Upper lobe of left lung (tissue), 4 donors: ENCODE measurements at regions not wholly inside any gene's neighbourhood (a gene's known extent, or its start where the extent isn't known, plus 50 kb on each side); places are given as distances from the start of the nearest gene placed in this dataset.

Experiments used
- EP300 ChIP-seq, 4 donors: sonication (generic); formaldehyde crosslinking; IDR thresholded peaks; one replicate each; pipeline ENCODE4 v1.5.1; 2017; ENCODE audit warnings: antibody characterized with exemption in 4 of 4, control low read depth in 2 of 4
- POLR2AphosphoS5 ChIP-seq, 2 donors: sonication (generic); formaldehyde crosslinking; IDR thresholded peaks; one replicate each; pipeline ENCODE4 v1.5.1; 2017; ENCODE audit warnings: antibody characterized with exemption in 2 of 2

GRCh38 chr4:46653842-46654241, 255.2 kb downstream of the COX7B2 start:
- TF ChIP-seq POLR2AphosphoS5 (IDR thresholded peaks at IDR 0.05) (no peak), EP300 (IDR thresholded peaks at IDR 0.05) (no peak)
